SJSA1 (cell line): ENCODE measurements at regions not wholly inside any gene's neighbourhood (a gene's known extent, or its start where the extent isn't known, plus 50 kb on each side); places are given as distances from the start of the nearest gene placed in this dataset.
"Not testable (repeated sequence)": the region's sequence is repeated elsewhere in the genome, so short reads cannot be mapped to it uniquely, and the experiment has no call there.

ENCODE experiments used
- DNase-seq, 2 experiments: peaks; one replicate each; pipeline ENCODE4 v3.0.0-alpha.2; 2015 to 2020; ENCODE audit warnings: low spot score in 2 of 2, low read depth in 1 of 2
- H3K27ac ChIP-seq: fragments of 250-450 bp; sonication (Bioruptor Pico); 2 replicates; pipeline ENCODE4 v1.5.1; 2020; ENCODE audit warnings: mild to moderate bottlenecking, moderate library complexity
- H3K27me3 ChIP-seq: fragments of 250-450 bp; sonication (Bioruptor Pico); replicated peaks from 2 replicates; pipeline ENCODE4 v1.5.1; 2020; ENCODE audit warnings: mild to moderate bottlenecking, moderate library complexity
- H3K36me3 ChIP-seq: fragments of 250-450 bp; sonication (Bioruptor Pico); 2 replicates; pipeline ENCODE4 v1.5.1; 2020; ENCODE audit warnings: mild to moderate bottlenecking
- H3K4me1 ChIP-seq: fragments of 250-450 bp; sonication (Bioruptor Pico); replicated peaks from 2 replicates; pipeline ENCODE4 v1.6.1; 2021; ENCODE audit warnings: mild to moderate bottlenecking
- H3K4me3 ChIP-seq: fragments of 250-450 bp; sonication (Bioruptor Pico); 2 replicates; pipeline ENCODE4 v1.5.1; 2020; ENCODE audit warnings: mild to moderate bottlenecking
- H3K9me3 ChIP-seq: fragments of 250-450 bp; sonication (Bioruptor Pico); replicated peaks from 2 replicates; pipeline ENCODE4 v1.5.1; 2020; ENCODE audit warnings: mild to moderate bottlenecking

GRCh38 chr9:110028271-110028670 is 179.7 kb downstream of the C9orf152 start:
- Histone ChIP-seq H3K27ac (peak overlapping the region; percentile 88), H3K9me3 (no peaks in the 10 kb centered on the region), H3K4me3 (no peak overlapping the region), H3K36me3 (no peaks in the 10 kb centered on the region), H3K27me3 (no peaks in the 10 kb centered on the region), H3K4me1 (peaks cover 64% of the 10 kb centered on the region)
- peak in 1 of 2 experiments; percentile 16 for DNase-seq

- peak in 1 of 2 experiments; percentile 32 for DNase-seq
These were observed 179.3 kb downstream of the C9orf152 start for GRCh38 chr9:110028676-110029075.

GRCh38 chr9:110029429-110029955 is 178.5 kb downstream of the C9orf152 start:
- Histone ChIP-seq H3K36me3 (no peaks in the 10 kb centered on the region), H3K27me3 (no peaks in the 10 kb centered on the region), H3K9me3 (no peaks in the 10 kb centered on the region), H3K4me1 (peaks cover 76% of the 10 kb centered on the region), H3K27ac (peak overlapping the region; percentile 88), H3K4me3 (no peak overlapping the region)
- DNase-seq: peak in 1 of 2 experiments; percentile 73

More at GRCh38 chr9:110028676-110029075, 179.3 kb downstream of the C9orf152 start:
- Histone ChIP-seq H3K4me3 (no peak overlapping the region), H3K4me1 (peaks cover 68% of the 10 kb centered on the region), H3K36me3 (no peaks in the 10 kb centered on the region), H3K27me3 (no peaks in the 10 kb centered on the region), H3K27ac (peak overlapping the region; percentile 88), H3K9me3 (no peaks in the 10 kb centered on the region)

- peaks cover 80% of the 10 kb centered on the region for H3K4me1 ChIP-seq
- H3K9me3 ChIP-seq: no peaks in the 10 kb centered on the region
- H3K4me3 ChIP-seq: no peak overlapping the region
- no peaks in the 10 kb centered on the region for H3K27me3 ChIP-seq
- H3K27ac ChIP-seq: peak overlapping the region; percentile 88
- DNase-seq: no peak
- no peaks in the 10 kb centered on the region for H3K36me3 ChIP-seq
These were observed 177.9 kb downstream of the C9orf152 start for GRCh38 chr9:110029956-110030480.

GRCh38 chr9:110030632-110031031 is 177.3 kb downstream of the C9orf152 start:
- H3K4me1 ChIP-seq: peaks cover 80% of the 10 kb centered on the region
- peak overlapping the region; percentile 88 for H3K27ac ChIP-seq
- peak in 1 of 2 experiments; percentile 37 for DNase-seq

GRCh38 chr9:110031511-110032173 is 176.3 kb downstream of the C9orf152 start:
- Histone ChIP-seq H3K4me1 (peaks cover 87% of the 10 kb centered on the region), H3K27ac (peak overlapping the region; percentile 88), H3K4me3 (no peak overlapping the region), H3K36me3 (no peaks in the 10 kb centered on the region), H3K27me3 (no peaks in the 10 kb centered on the region), H3K9me3 (no peaks in the 10 kb centered on the region)
- DNase-seq: peak in 1 of 2 experiments; percentile 73

More at GRCh38 chr9:110030632-110031031, 177.3 kb downstream of the C9orf152 start:
- Histone ChIP-seq H3K27me3 (no peaks in the 10 kb centered on the region), H3K4me3 (no peak overlapping the region), H3K36me3 (no peaks in the 10 kb centered on the region), H3K9me3 (no peaks in the 10 kb centered on the region)

- not testable (repeated sequence) for H3K4me3 ChIP-seq, DNase-seq, H3K36me3 ChIP-seq, H3K9me3 ChIP-seq, H3K27me3 ChIP-seq
- Histone ChIP-seq H3K4me1 (peaks cover 86% of the 10 kb centered on the region), H3K27ac (peak overlapping the region; percentile 88; the same call in 1 of the 2 replicates)
These were observed 175.4 kb downstream of the C9orf152 start for GRCh38 chr9:110032532-110032931.

GRCh38 chr9:110033869-110034268 is 174.1 kb downstream of the C9orf152 start:
- peak; percentile 55 to 65 for DNase-seq
- H3K36me3 ChIP-seq: no peaks in the 10 kb centered on the region
- H3K4me1 ChIP-seq: peaks cover 72% of the 10 kb centered on the region
- no peaks in the 10 kb centered on the region for H3K9me3 ChIP-seq
- peak overlapping the region; percentile 27 for H3K27ac ChIP-seq
- H3K27me3 ChIP-seq: no peaks in the 10 kb centered on the region
- no peak overlapping the region for H3K4me3 ChIP-seq

- Histone ChIP-seq H3K27me3 (no peaks in the 10 kb centered on the region), H3K27ac (0 out of 2 replicates have a peak overlapping the region, but pooled peaks have one; percentile 10), H3K4me3 (no peak overlapping the region), H3K9me3 (no peaks in the 10 kb centered on the region), H3K4me1 (peaks cover 67% of the 10 kb centered on the region), H3K36me3 (no peaks in the 10 kb centered on the region)
- no peak for DNase-seq
These were observed 171.7 kb downstream of the C9orf152 start for GRCh38 chr9:110036286-110036685.

GRCh38 chr9:110040788-110041187 is 167.2 kb downstream of the C9orf152 start:
- Histone ChIP-seq H3K4me1 (peaks cover 46% of the 10 kb centered on the region), H3K9me3 (no peaks in the 10 kb centered on the region), H3K4me3 (no peak overlapping the region), H3K36me3 (no peaks in the 10 kb centered on the region), H3K27me3 (no peaks in the 10 kb centered on the region), H3K27ac (peak overlapping the region; percentile 53)
- DNase-seq: peak in 1 of 2 experiments; percentile 62

- H3K4me3 ChIP-seq: no peak overlapping the region
- no peak for DNase-seq
- no peaks in the 10 kb centered on the region for H3K9me3 ChIP-seq
- no peaks in the 10 kb centered on the region for H3K27me3 ChIP-seq
- H3K4me1 ChIP-seq: peaks cover 40% of the 10 kb centered on the region
- peak overlapping the region; percentile 53 for H3K27ac ChIP-seq
- H3K36me3 ChIP-seq: no peaks in the 10 kb centered on the region
These were observed 166.5 kb downstream of the C9orf152 start for GRCh38 chr9:110041452-110041851.

- Histone ChIP-seq H3K36me3 (peaks cover 10% of the 10 kb centered on the region), H3K27me3 (no peaks in the 10 kb centered on the region), H3K4me1 (peaks cover 33% of the 10 kb centered on the region), H3K4me3 (no peak overlapping the region; the same call in 1 of the 2 replicates), H3K27ac (no peak overlapping the region), H3K9me3 (no peaks in the 10 kb centered on the region)
- peak in 1 of 2 experiments; percentile 31 for DNase-seq
These were observed 160.6 kb downstream of the C9orf152 start for GRCh38 chr9:110047232-110047954.

GRCh38 chr9:110047955-110048402 is 160.0 kb downstream of the C9orf152 start:
- no peak overlapping the region for H3K27ac ChIP-seq
- peak in 1 of 2 experiments; percentile 39 for DNase-seq

More at GRCh38 chr9:110047955-110048402, 160.0 kb downstream of the C9orf152 start:
- Histone ChIP-seq H3K9me3 (no peaks in the 10 kb centered on the region), H3K36me3 (peaks cover 14% of the 10 kb centered on the region), H3K4me3 (peak overlapping the region; percentile 70), H3K4me1 (peaks cover 38% of the 10 kb centered on the region), H3K27me3 (no peaks in the 10 kb centered on the region)
